ENCODE measurements at regions not wholly inside any gene's neighbourhood (a gene's known extent, or its start where the extent isn't known, plus 50 kb on each side); places are given as distances from the start of the nearest gene placed in this dataset.
A peak's percentile ranks its signal among the peaks of the same experiment; 100 is the strongest.

GRCh38 chr5:35454011-35454525 lies 163.6 kb upstream of the SPEF2 start:
- H3K4me1 ChIP-seq (ENCODE audit: control insufficient read depth in 2 of 2, insufficient read depth in 2 of 2, low read length in 2 of 2), result no peaks in the 10 kb centered on the region
- no peak for DNase-seq (ENCODE audit: low read depth in 6 of 9, low spot score in 9 of 9)
- no peaks in the 10 kb centered on the region for H3K27me3 ChIP-seq (ENCODE audit: control insufficient read depth in 2 of 2, insufficient read depth in 1 of 2, low read length in 1 of 2)
- no peaks in the 10 kb centered on the region for H3K36me3 ChIP-seq (ENCODE audit: control insufficient read depth in 2 of 2, insufficient read depth in 2 of 2, low read length in 1 of 2)
- H3K9me3 ChIP-seq (ENCODE audit: control insufficient read depth in 2 of 2, insufficient read depth in 1 of 2, low read length in 1 of 2), result no peaks in the 10 kb centered on the region
- 94% methylated on average over 3 of the region's 3 CpGs for WGBS
- no peak overlapping the region for H3K27ac ChIP-seq (ENCODE audit: low read depth in 1 of 2, low read length in 1 of 2)
- no peak overlapping the region for H3K4me3 ChIP-seq (ENCODE audit: low read length in 2 of 2)

- 96% methylated on average over 5 of the region's 5 CpGs for WGBS
- Histone ChIP-seq H3K36me3 (ENCODE audit: control insufficient read depth in 2 of 2, insufficient read depth in 2 of 2, low read length in 1 of 2) (no peaks in the 10 kb centered on the region), H3K9me3 (ENCODE audit: control insufficient read depth in 2 of 2, insufficient read depth in 1 of 2, low read length in 1 of 2) (no peaks in the 10 kb centered on the region), H3K27ac (ENCODE audit: low read depth in 1 of 2, low read length in 1 of 2) (no peak overlapping the region), H3K4me3 (ENCODE audit: low read length in 2 of 2) (no peak overlapping the region), H3K4me1 (ENCODE audit: control insufficient read depth in 2 of 2, insufficient read depth in 2 of 2, low read length in 2 of 2) (no peaks in the 10 kb centered on the region), H3K27me3 (ENCODE audit: control insufficient read depth in 2 of 2, insufficient read depth in 1 of 2, low read length in 1 of 2) (no peaks in the 10 kb centered on the region)
- DNase-seq (ENCODE audit: low read depth in 6 of 9, low spot score in 9 of 9), result no peak
Measured at GRCh38 chr5:35443803-35444595, 173.7 kb upstream of the SPEF2 start.

- no peak overlapping the region for H3K4me3 ChIP-seq (ENCODE audit: low read length in 2 of 2)
- WGBS, result 96% methylated on average over 4 of the region's 4 CpGs
- H3K27ac ChIP-seq (ENCODE audit: low read depth in 1 of 2, low read length in 1 of 2), result no peak overlapping the region
- DNase-seq (ENCODE audit: low read depth in 6 of 9, low spot score in 9 of 9), result no peak
- H3K27me3 ChIP-seq (ENCODE audit: control insufficient read depth in 2 of 2, insufficient read depth in 1 of 2, low read length in 1 of 2), result no peaks in the 10 kb centered on the region
- H3K4me1 ChIP-seq (ENCODE audit: control insufficient read depth in 2 of 2, insufficient read depth in 2 of 2, low read length in 2 of 2), result no peaks in the 10 kb centered on the region
- no peaks in the 10 kb centered on the region for H3K36me3 ChIP-seq (ENCODE audit: control insufficient read depth in 2 of 2, insufficient read depth in 2 of 2, low read length in 1 of 2)
- H3K9me3 ChIP-seq (ENCODE audit: control insufficient read depth in 2 of 2, insufficient read depth in 1 of 2, low read length in 1 of 2), result no peaks in the 10 kb centered on the region
Measured at GRCh38 chr5:35442885-35443639, 174.6 kb upstream of the SPEF2 start.

GRCh38 chr5:35440409-35440808 lies 177.3 kb upstream of the SPEF2 start:
- DNase-seq (ENCODE audit: low read depth in 6 of 9, low spot score in 9 of 9), result no peak
- Histone ChIP-seq H3K27ac (ENCODE audit: low read depth in 1 of 2, low read length in 1 of 2) (no peak overlapping the region), H3K36me3 (ENCODE audit: control insufficient read depth in 2 of 2, insufficient read depth in 2 of 2, low read length in 1 of 2) (no peaks in the 10 kb centered on the region), H3K4me3 (ENCODE audit: low read length in 2 of 2) (no peak overlapping the region), H3K4me1 (ENCODE audit: control insufficient read depth in 2 of 2, insufficient read depth in 2 of 2, low read length in 2 of 2) (no peaks in the 10 kb centered on the region), H3K9me3 (ENCODE audit: control insufficient read depth in 2 of 2, insufficient read depth in 1 of 2, low read length in 1 of 2) (no peaks in the 10 kb centered on the region), H3K27me3 (ENCODE audit: control insufficient read depth in 2 of 2, insufficient read depth in 1 of 2, low read length in 1 of 2) (no peaks in the 10 kb centered on the region)
- 97% methylated on average over 2 of the region's 2 CpGs for WGBS

GRCh38 chr5:35438786-35439185 lies 178.9 kb upstream of the SPEF2 start:
- no peak for DNase-seq (ENCODE audit: low read depth in 6 of 9, low spot score in 9 of 9)
- H3K4me3 ChIP-seq (ENCODE audit: low read length in 2 of 2), result no peak overlapping the region
- 84% methylated on average over 2 of the region's 2 CpGs for WGBS
- no peaks in the 10 kb centered on the region for H3K27me3 ChIP-seq (ENCODE audit: control insufficient read depth in 2 of 2, insufficient read depth in 1 of 2, low read length in 1 of 2)
- no peaks in the 10 kb centered on the region for H3K36me3 ChIP-seq (ENCODE audit: control insufficient read depth in 2 of 2, insufficient read depth in 2 of 2, low read length in 1 of 2)
- H3K27ac ChIP-seq (ENCODE audit: low read depth in 1 of 2, low read length in 1 of 2), result no peak overlapping the region
- H3K4me1 ChIP-seq (ENCODE audit: control insufficient read depth in 2 of 2, insufficient read depth in 2 of 2, low read length in 2 of 2), result no peaks in the 10 kb centered on the region
- no peaks in the 10 kb centered on the region for H3K9me3 ChIP-seq (ENCODE audit: control insufficient read depth in 2 of 2, insufficient read depth in 1 of 2, low read length in 1 of 2)

- 0% methylated on average over 1 of the region's 1 CpG for WGBS
- DNase-seq (ENCODE audit: low read depth in 6 of 9, low spot score in 9 of 9), result no peak
- Histone ChIP-seq H3K4me1 (ENCODE audit: control insufficient read depth in 2 of 2, insufficient read depth in 2 of 2, low read length in 2 of 2) (no peaks in the 10 kb centered on the region), H3K9me3 (ENCODE audit: control insufficient read depth in 2 of 2, insufficient read depth in 1 of 2, low read length in 1 of 2) (no peaks in the 10 kb centered on the region), H3K36me3 (ENCODE audit: control insufficient read depth in 2 of 2, insufficient read depth in 2 of 2, low read length in 1 of 2) (no peaks in the 10 kb centered on the region), H3K4me3 (ENCODE audit: low read length in 2 of 2) (no peak overlapping the region), H3K27ac (ENCODE audit: low read depth in 1 of 2, low read length in 1 of 2) (no peak overlapping the region), H3K27me3 (ENCODE audit: control insufficient read depth in 2 of 2, insufficient read depth in 1 of 2, low read length in 1 of 2) (no peaks in the 10 kb centered on the region)
Measured at GRCh38 chr5:35438288-35438687, 179.4 kb upstream of the SPEF2 start.

- H3K9me3 ChIP-seq (ENCODE audit: control insufficient read depth in 2 of 2, insufficient read depth in 1 of 2, low read length in 1 of 2), result no peaks in the 10 kb centered on the region
- WGBS, result 85% methylated on average over 6 of the region's 6 CpGs
Measured at GRCh38 chr5:35436400-35437057, 181.1 kb upstream of the SPEF2 start.

GRCh38 chr5:35430381-35431162 lies 187.1 kb upstream of the SPEF2 start:
- 70% methylated on average over 5 of the region's 5 CpGs for WGBS
- Histone ChIP-seq H3K27ac (ENCODE audit: low read depth in 1 of 2, low read length in 1 of 2) (no peak overlapping the region), H3K9me3 (ENCODE audit: control insufficient read depth in 2 of 2, insufficient read depth in 1 of 2, low read length in 1 of 2) (no peaks in the 10 kb centered on the region), H3K27me3 (ENCODE audit: control insufficient read depth in 2 of 2, insufficient read depth in 1 of 2, low read length in 1 of 2) (no peaks in the 10 kb centered on the region), H3K4me3 (ENCODE audit: low read length in 2 of 2) (no peak overlapping the region), H3K36me3 (ENCODE audit: control insufficient read depth in 2 of 2, insufficient read depth in 2 of 2, low read length in 1 of 2) (no peaks in the 10 kb centered on the region), H3K4me1 (ENCODE audit: control insufficient read depth in 2 of 2, insufficient read depth in 2 of 2, low read length in 2 of 2) (no peaks in the 10 kb centered on the region)
- DNase-seq (ENCODE audit: low read depth in 6 of 9, low spot score in 9 of 9), result no peak

More at GRCh38 chr5:35436400-35437057, 181.1 kb upstream of the SPEF2 start:
- DNase-seq (ENCODE audit: low read depth in 6 of 9, low spot score in 9 of 9), result peak in 6 of 9 donors; percentile 2 to 45 (median 18)
- Histone ChIP-seq H3K27ac (ENCODE audit: low read depth in 1 of 2, low read length in 1 of 2) (no peak overlapping the region), H3K36me3 (ENCODE audit: control insufficient read depth in 2 of 2, insufficient read depth in 2 of 2, low read length in 1 of 2) (no peaks in the 10 kb centered on the region), H3K4me3 (ENCODE audit: low read length in 2 of 2) (no peak overlapping the region), H3K27me3 (ENCODE audit: control insufficient read depth in 2 of 2, insufficient read depth in 1 of 2, low read length in 1 of 2) (no peaks in the 10 kb centered on the region), H3K4me1 (ENCODE audit: control insufficient read depth in 2 of 2, insufficient read depth in 2 of 2, low read length in 2 of 2) (no peaks in the 10 kb centered on the region)

All from thymus (tissue), 11 donors.